ENCODE measurements at regions not wholly inside any gene's neighbourhood (a gene's known extent, or its start where the extent isn't known, plus 50 kb on each side); places are given as distances from the start of the nearest gene placed in this dataset.

GRCh38 chr2:51535763-51536162 lies 503.8 kb upstream of the NRXN1 start:
- Histone ChIP-seq H3K27ac (no peak overlapping the region), H2AFZ (no peak overlapping the region), H3K4me1 (no peaks in the 10 kb centered on the region)

GRCh38 chr2:51534166-51534565 lies 502.2 kb upstream of the NRXN1 start:
- no peak overlapping the region for H3K4me2 ChIP-seq (ENCODE audit: low read length)
- H3K79me2 ChIP-seq, result no peaks in the 10 kb centered on the region
- TF ChIP-seq, protein P1, sequence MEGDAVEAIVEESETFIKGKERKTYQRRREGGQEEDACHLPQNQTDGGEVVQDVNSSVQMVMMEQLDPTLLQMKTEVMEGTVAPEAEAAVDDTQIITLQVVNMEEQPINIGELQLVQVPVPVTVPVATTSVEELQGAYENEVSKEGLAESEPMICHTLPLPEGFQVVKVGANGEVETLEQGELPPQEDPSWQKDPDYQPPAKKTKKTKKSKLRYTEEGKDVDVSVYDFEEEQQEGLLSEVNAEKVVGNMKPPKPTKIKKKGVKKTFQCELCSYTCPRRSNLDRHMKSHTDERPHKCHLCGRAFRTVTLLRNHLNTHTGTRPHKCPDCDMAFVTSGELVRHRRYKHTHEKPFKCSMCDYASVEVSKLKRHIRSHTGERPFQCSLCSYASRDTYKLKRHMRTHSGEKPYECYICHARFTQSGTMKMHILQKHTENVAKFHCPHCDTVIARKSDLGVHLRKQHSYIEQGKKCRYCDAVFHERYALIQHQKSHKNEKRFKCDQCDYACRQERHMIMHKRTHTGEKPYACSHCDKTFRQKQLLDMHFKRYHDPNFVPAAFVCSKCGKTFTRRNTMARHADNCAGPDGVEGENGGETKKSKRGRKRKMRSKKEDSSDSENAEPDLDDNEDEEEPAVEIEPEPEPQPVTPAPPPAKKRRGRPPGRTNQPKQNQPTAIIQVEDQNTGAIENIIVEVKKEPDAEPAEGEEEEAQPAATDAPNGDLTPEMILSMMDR (IDR thresholded peaks at IDR 0.05), result no peak
- no peaks in the 10 kb centered on the region for H3K36me3 ChIP-seq (ENCODE audit: control insufficient read depth, insufficient read depth, low read length)
- H3K9me3 ChIP-seq (ENCODE audit: control insufficient read depth, low read length), result no peaks in the 10 kb centered on the region
- no peak overlapping the region for H3K4me3 ChIP-seq (ENCODE audit: low read depth, low read length)
- H3K27me3 ChIP-seq (ENCODE audit: control insufficient read depth, insufficient read depth, low read length), result no peaks in the 10 kb centered on the region
- H3K4me1 ChIP-seq, result no peaks in the 10 kb centered on the region
- no peak overlapping the region for H3K27ac ChIP-seq
- no peak overlapping the region for H3K9ac ChIP-seq
- H2AFZ ChIP-seq, result no peak overlapping the region

More at GRCh38 chr2:51535763-51536162, 503.8 kb upstream of the NRXN1 start:
- Histone ChIP-seq H3K4me3 (ENCODE audit: low read depth, low read length) (no peak overlapping the region), H3K9ac (no peak overlapping the region), H3K4me2 (ENCODE audit: low read length) (no peak overlapping the region), H3K9me3 (ENCODE audit: control insufficient read depth, low read length) (no peaks in the 10 kb centered on the region), H3K79me2 (no peaks in the 10 kb centered on the region), H3K36me3 (ENCODE audit: control insufficient read depth, insufficient read depth, low read length) (no peaks in the 10 kb centered on the region), H3K27me3 (ENCODE audit: control insufficient read depth, insufficient read depth, low read length) (no peaks in the 10 kb centered on the region)
- TF ChIP-seq, protein P1 (IDR thresholded peaks at IDR 0.05), result no peak

DNA sequence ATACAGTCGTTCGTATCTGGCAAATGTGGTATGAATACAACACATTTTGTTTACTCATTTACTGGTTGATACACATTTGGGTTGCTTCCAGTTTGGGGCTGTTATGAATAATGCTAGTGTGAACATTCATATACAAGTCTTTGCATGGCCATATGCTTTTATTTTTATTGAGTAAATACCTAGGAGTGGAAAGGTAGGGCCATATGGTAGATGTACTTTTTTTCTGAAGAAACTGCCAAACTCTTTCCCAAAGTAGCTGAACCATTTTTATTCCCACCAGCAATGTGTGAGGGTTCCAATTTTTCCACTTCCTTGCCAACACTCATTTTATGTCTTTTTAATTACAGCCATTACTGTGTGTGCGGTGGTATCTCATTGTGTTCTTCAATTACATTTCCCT lies 496.2 kb upstream of the NRXN1 start:
- no peaks in the 10 kb centered on the region for H3K79me2 ChIP-seq
- no peak overlapping the region for H3K4me2 ChIP-seq (ENCODE audit: low read length)
- no peaks in the 10 kb centered on the region for H3K27me3 ChIP-seq (ENCODE audit: control insufficient read depth, insufficient read depth, low read length)
- no peaks in the 10 kb centered on the region for H3K36me3 ChIP-seq (ENCODE audit: control insufficient read depth, insufficient read depth, low read length)
- H3K4me1 ChIP-seq, result no peaks in the 10 kb centered on the region
- H2AFZ ChIP-seq, result no peak overlapping the region
- TF ChIP-seq, protein P1 (IDR thresholded peaks at IDR 0.05), result no peak
- H3K9ac ChIP-seq, result no peak overlapping the region
- no peaks in the 10 kb centered on the region for H3K9me3 ChIP-seq (ENCODE audit: control insufficient read depth, low read length)
- H3K4me3 ChIP-seq (ENCODE audit: low read depth, low read length), result no peak overlapping the region
- H3K27ac ChIP-seq, result no peak overlapping the region

GRCh38 chr2:51526766-51527165 lies 494.8 kb upstream of the NRXN1 start:
- H3K4me2 ChIP-seq (ENCODE audit: low read length), result no peak overlapping the region
- H3K9me3 ChIP-seq (ENCODE audit: control insufficient read depth, low read length), result no peaks in the 10 kb centered on the region
- no peak overlapping the region for H3K27ac ChIP-seq
- no peaks in the 10 kb centered on the region for H3K4me1 ChIP-seq
- no peaks in the 10 kb centered on the region for H3K27me3 ChIP-seq (ENCODE audit: control insufficient read depth, insufficient read depth, low read length)
- no peak overlapping the region for H3K4me3 ChIP-seq (ENCODE audit: low read depth, low read length)
- no peaks in the 10 kb centered on the region for H3K36me3 ChIP-seq (ENCODE audit: control insufficient read depth, insufficient read depth, low read length)
- TF ChIP-seq, protein P1 (IDR thresholded peaks at IDR 0.05), result no peak
- H2AFZ ChIP-seq, result no peak overlapping the region
- no peaks in the 10 kb centered on the region for H3K79me2 ChIP-seq
- no peak overlapping the region for H3K9ac ChIP-seq

DNA sequence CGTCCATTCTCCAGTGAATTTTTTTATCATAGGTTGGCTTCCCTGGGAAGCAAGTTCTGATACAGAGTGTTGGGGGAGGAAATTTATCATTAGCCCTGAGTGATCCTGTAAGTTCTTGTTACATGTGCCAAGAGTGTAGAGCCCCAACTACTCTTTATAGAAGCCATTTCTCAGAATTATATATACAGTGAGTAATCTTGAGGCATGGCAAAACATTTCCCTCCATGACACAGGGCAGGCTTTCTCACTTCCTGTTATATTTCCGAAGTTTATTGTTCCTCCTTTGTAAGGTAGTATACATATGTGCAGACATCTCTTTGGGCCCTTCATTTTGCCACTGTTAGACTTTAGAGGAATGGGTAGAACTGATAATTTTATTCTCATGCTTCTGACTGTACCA lies 484.7 kb upstream of the NRXN1 start:
- Histone ChIP-seq H3K4me2 (ENCODE audit: low read length) (no peak overlapping the region), H2AFZ (no peak overlapping the region), H3K9ac (no peak overlapping the region), H3K27ac (no peak overlapping the region), H3K9me3 (ENCODE audit: control insufficient read depth, low read length) (no peaks in the 10 kb centered on the region), H3K79me2 (no peaks in the 10 kb centered on the region), H3K4me3 (ENCODE audit: low read depth, low read length) (no peak overlapping the region), H3K27me3 (ENCODE audit: control insufficient read depth, insufficient read depth, low read length) (no peaks in the 10 kb centered on the region), H3K4me1 (no peaks in the 10 kb centered on the region), H3K36me3 (ENCODE audit: control insufficient read depth, insufficient read depth, low read length) (no peaks in the 10 kb centered on the region)
- TF ChIP-seq, protein P1 (IDR thresholded peaks at IDR 0.05), result no peak

All from parathyroid adenoma (tissue), 2 donors.